Activated CD4-positive, alpha-beta T cell treated with anti-CD3 and anti-CD28 coated beads, Interleukin-2, amount 50 U/mL, for 1 hour (primary cell): ENCODE measurements at regions not wholly inside any gene's neighbourhood (a gene's known extent, or its start where the extent isn't known, plus 50 kb on each side); places are given as distances from the start of the nearest gene placed in this dataset.

Experiments used
- DNase-seq: peaks from one replicate; pipeline ENCODE4 v3.0.0-alpha.2; 2020

DNA sequence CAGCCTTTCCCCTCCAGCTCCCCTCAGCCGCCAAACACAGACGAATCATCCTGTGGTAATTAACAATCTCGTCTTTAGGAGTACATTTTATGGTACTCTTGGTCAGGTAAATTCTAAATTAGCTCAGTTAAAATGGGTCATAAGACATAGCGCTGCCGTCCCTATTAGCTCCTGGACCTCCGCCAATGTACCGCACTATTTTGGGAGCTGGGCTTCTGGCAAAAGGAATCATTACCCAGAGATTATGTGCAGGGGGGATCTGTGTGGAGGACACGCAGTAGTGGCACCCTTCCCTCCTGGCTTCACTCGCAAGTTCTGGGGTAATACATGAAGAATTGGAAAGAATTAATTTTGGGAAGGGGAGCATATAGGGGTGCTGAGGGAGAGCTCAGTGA is 68.6 kb upstream of the ONECUT1 start:
- DNase-seq: no peak

DNA sequence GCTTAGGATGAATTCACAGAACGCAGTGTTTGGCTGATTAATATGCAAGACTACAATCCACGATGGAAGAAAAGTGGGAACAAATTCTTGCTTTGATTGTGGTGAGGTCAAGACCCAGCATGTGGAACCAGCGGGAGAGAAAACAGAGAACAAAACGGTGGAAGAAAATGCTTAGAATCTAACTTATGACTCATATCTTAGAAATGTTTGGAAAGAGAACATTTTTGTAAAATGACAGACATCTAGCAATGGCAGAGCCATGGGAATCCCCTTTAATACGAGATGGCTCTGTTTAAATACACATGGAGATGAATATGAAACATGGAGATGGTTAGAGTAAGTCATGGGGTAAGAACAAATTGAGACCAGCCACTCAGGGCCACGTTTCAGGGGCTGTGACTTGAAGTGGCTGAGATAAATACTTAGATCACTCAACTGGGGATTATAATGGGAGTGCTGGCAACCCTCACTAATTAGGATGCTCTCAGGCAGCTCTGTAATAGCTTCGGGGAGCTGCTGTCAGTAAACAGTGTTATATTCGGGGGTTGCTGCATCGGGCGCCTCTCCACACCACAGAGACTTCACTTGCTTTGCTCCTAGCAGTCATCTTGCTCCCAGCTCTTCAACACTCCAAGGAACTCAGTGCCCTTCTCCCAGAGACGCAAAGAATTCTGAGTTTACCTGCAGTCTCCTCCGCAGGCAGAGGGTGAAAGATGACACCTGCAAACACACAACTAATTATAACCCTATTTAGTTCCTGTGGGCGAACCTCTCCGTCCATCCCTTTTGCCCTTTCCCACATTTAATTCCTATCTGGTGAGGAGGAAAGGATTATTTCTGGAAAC is 68.0 kb upstream of the ONECUT1 start:
- DNase-seq: no peak

- no peak for DNase-seq
Measured at GRCh38 chr15:52857471-52857870, 67.3 kb upstream of the ONECUT1 start.

- DNase-seq: no peak
Measured at GRCh38 chr15:52856286-52856685, 66.2 kb upstream of the ONECUT1 start.

- DNase-seq: no peak
Measured at GRCh38 chr15:52855157-52855556, 65.0 kb upstream of the ONECUT1 start.

- DNase-seq: no peak
Measured at GRCh38 chr15:52844823-52845222, 54.7 kb upstream of the ONECUT1 start.
